Liver (tissue), 8 donors: ENCODE measurements at regions not wholly inside any gene's neighbourhood (a gene's known extent, or its start where the extent isn't known, plus 50 kb on each side); places are given as distances from the start of the nearest gene placed in this dataset.

Experiments used
- DNase-seq: peaks from one replicate; pipeline ENCODE4 v3.0.0-alpha.2; 2017; ENCODE audit warnings: low spot score
- H3K27ac ChIP-seq, 2 donors: one replicate each; pipeline ENCODE4 v1.7.0; 2013; ENCODE audit warnings: inconsistent platforms in 2 of 2, low read length in 2 of 2, control low read depth in 1 of 2, low read depth in 1 of 2, mild to moderate bottlenecking in 1 of 2
- H3K27me3 ChIP-seq, 4 donors: one replicate each; pipeline versions ENCODE4 v1.6.1 to v1.7.0; 2013; ENCODE audit warnings: low read length in 3 of 4, inconsistent platforms in 1 of 4, mild to moderate bottlenecking in 1 of 4, moderate library complexity in 1 of 4; ENCODE audit not compliant: control insufficient read depth in 4 of 4, insufficient read depth in 4 of 4
- H3K36me3 ChIP-seq, 4 donors: one replicate each; pipeline versions ENCODE4 v1.6.1 to v1.7.0; 2013; ENCODE audit warnings: low read length in 3 of 4, mild to moderate bottlenecking in 3 of 4, low read depth in 1 of 4, moderate library complexity in 1 of 4; ENCODE audit not compliant: control insufficient read depth in 4 of 4, insufficient read depth in 3 of 4
- H3K4me1 ChIP-seq, 4 donors: one replicate each; pipeline versions ENCODE4 v1.6.1 to v1.7.0; 2013; ENCODE audit warnings: low read length in 3 of 4, mild to moderate bottlenecking in 3 of 4, moderate library complexity in 1 of 4; ENCODE audit not compliant: control insufficient read depth in 4 of 4, insufficient read depth in 4 of 4
- H3K4me3 ChIP-seq, 3 donors: one replicate each; pipeline versions ENCODE4 v1.6.1 to v1.7.0; 2013; ENCODE audit warnings: low read length in 3 of 3, control low read depth in 1 of 3, low read depth in 1 of 3, mild to moderate bottlenecking in 1 of 3
- H3K9ac ChIP-seq, 2 donors: one replicate each; pipeline ENCODE4 v1.7.0; 2013; ENCODE audit warnings: low read length in 2 of 2, mild to moderate bottlenecking in 2 of 2, moderate library complexity in 2 of 2, control low read depth in 1 of 2, low read depth in 1 of 2
- H3K9me3 ChIP-seq, 4 donors: one replicate each; pipeline versions ENCODE4 v1.6.1 to v1.7.0; 2013; ENCODE audit warnings: low read length in 3 of 4; ENCODE audit not compliant: control insufficient read depth in 4 of 4
- ATF3 ChIP-seq: IDR thresholded peaks from 2 replicates; pipeline ENCODE4 v1.6.1; 2016; ENCODE audit warnings: antibody characterized with exemption
- CTCF ChIP-seq: fragments of 150-350 bp; IDR thresholded peaks from 2 replicates; pipeline ENCODE4 v1.5.1; 2017; ENCODE audit warnings: improper control_type of control experiment, low read depth, low read length; ENCODE audit not compliant: missing input control
- EGR1 ChIP-seq, 2 donors: IDR thresholded peaks; 2 replicates each; pipeline ENCODE4 v1.6.1; 2016 to 2018; ENCODE audit warnings: antibody characterized with exemption in 2 of 2, low read depth in 2 of 2
- FOXA1 ChIP-seq: IDR thresholded peaks from 2 replicates; pipeline ENCODE4 v1.6.1; 2016; ENCODE audit warnings: antibody characterized with exemption
- FOXA2 ChIP-seq: IDR thresholded peaks from 2 replicates; pipeline ENCODE4 v1.6.1; 2016; ENCODE audit warnings: antibody characterized with exemption
- GABPA ChIP-seq, 2 donors: IDR thresholded peaks in 1 of 2; conservative IDR thresholded peaks in 1 of 2; 2 replicates each; pipeline ENCODE4 v1.6.1; 2016; ENCODE audit warnings: antibody characterized with exemption in 2 of 2, mild to moderate bottlenecking in 1 of 2, moderate library complexity in 1 of 2
- HNF4A ChIP-seq, 2 donors: conservative IDR thresholded peaks; 2 replicates each; pipeline ENCODE4 v1.6.1; 2016; ENCODE audit warnings: antibody characterized with exemption in 2 of 2, mild to moderate bottlenecking in 2 of 2
- HNF4G ChIP-seq: IDR thresholded peaks from 2 replicates; pipeline ENCODE4 v1.6.1; 2016; ENCODE audit warnings: antibody characterized with exemption
- JUND ChIP-seq, 2 donors: IDR thresholded peaks; 2 replicates each; pipeline ENCODE4 v1.6.1; 2016; ENCODE audit warnings: antibody characterized with exemption in 2 of 2
- MAX ChIP-seq: IDR thresholded peaks from 2 replicates; pipeline ENCODE4 v1.6.1; 2016; ENCODE audit warnings: antibody characterized with exemption
- NR2F2 ChIP-seq: IDR thresholded peaks from 2 replicates; pipeline ENCODE4 v1.6.1; 2016; ENCODE audit warnings: antibody characterized with exemption
- RAD21 ChIP-seq, 2 donors: IDR thresholded peaks; 2 replicates each; pipeline ENCODE4 v1.6.1; 2016; ENCODE audit warnings: antibody characterized with exemption in 2 of 2, mild to moderate bottlenecking in 2 of 2
- REST ChIP-seq: IDR thresholded peaks from 2 replicates; pipeline ENCODE4 v1.6.1; 2016; ENCODE audit warnings: antibody characterized with exemption, mild to moderate bottlenecking
- RXRA ChIP-seq, 2 donors: IDR thresholded peaks; 2 replicates each; pipeline ENCODE4 v1.6.1; 2017 to 2018; ENCODE audit warnings: antibody characterized with exemption in 2 of 2, mild to moderate bottlenecking in 1 of 2
- SP1 ChIP-seq: IDR thresholded peaks from 2 replicates; pipeline ENCODE4 v1.6.1; 2018; ENCODE audit warnings: antibody characterized with exemption, mild to moderate bottlenecking
- TAF1 ChIP-seq: conservative IDR thresholded peaks from 2 replicates; pipeline ENCODE4 v1.6.1; 2016; ENCODE audit warnings: antibody characterized with exemption, mild to moderate bottlenecking
- YY1 ChIP-seq: IDR thresholded peaks from 2 replicates; pipeline ENCODE4 v1.6.1; 2016; ENCODE audit warnings: antibody characterized with exemption, mild to moderate bottlenecking
- ZBTB33 ChIP-seq: IDR thresholded peaks from 2 replicates; pipeline ENCODE4 v1.6.1; 2016; ENCODE audit warnings: antibody characterized with exemption
- WGBS: extraction: QIAGEN DNeasy Blood & Tissue Kit; methylation state at CpG from one replicate; pipeline ENCODE4 v1.1.7; 2013; 5-methylcytosine and 5-hydroxymethylcytosine counted together
- donor health status: healthy.
- donor health status: healthy.
- donor health status: healthy.
- donor health status: healthy.
- donor health status: healthy.

GRCh38 chr2:217739741-217740140 is 263.1 kb downstream of the TNS1 start:
- WGBS: 100% methylated on average over 1 of the region's 1 CpG
- DNase-seq: no peak
- no peak overlapping the region for H3K4me3 ChIP-seq
- peaks cover 0 to 2% (median 0%) of the 10 kb centered on the region in 4 donors for H3K36me3 ChIP-seq
- no peaks in the 10 kb centered on the region for H3K9me3 ChIP-seq
- H3K27me3 ChIP-seq: no peaks in the 10 kb centered on the region
- TF ChIP-seq ZBTB33 (no peak), FOXA2 (no peak), MAX (no peak), RAD21 (IDR thresholded peaks at IDR 0.05) (no peak), FOXA1 (no peak), TAF1 (no peak), SP1 (no peak), JUND (IDR thresholded peaks at IDR 0.05) (no peak), NR2F2 (no peak), ATF3 (no peak), YY1 (no peak), CTCF (no peak), HNF4G (no peak), HNF4A (conservative IDR thresholded peaks at IDR 0.05) (no peak), RXRA (IDR thresholded peaks at IDR 0.05) (no peak), GABPA (IDR thresholded peaks at IDR 0.05 in 1 of 2, conservative IDR thresholded peaks at IDR 0.05 in 1 of 2) (no peak), REST (no peak), EGR1 (IDR thresholded peaks at IDR 0.05; ENCODE audit: low read depth in 2 of 2) (no peak)
- H3K4me1 ChIP-seq: no peaks in the 10 kb centered on the region
- no peak overlapping the region for H3K9ac ChIP-seq
- no peak overlapping the region for H3K27ac ChIP-seq
